ENCODE measurements at regions not wholly inside any gene's neighbourhood (a gene's known extent, or its start where the extent isn't known, plus 50 kb on each side); places are given as distances from the start of the nearest gene placed in this dataset.

GRCh38 chr5:8919096-8919495 is 626.8 kb downstream of the SEMA5A start:
- TF ChIP-seq CTCF (IDR thresholded peaks at IDR 0.05) (no peak), POLR2A (IDR thresholded peaks at IDR 0.05) (no peak)
